MM.1S (cell line): ENCODE measurements at regions not wholly inside any gene's neighbourhood (a gene's known extent, or its start where the extent isn't known, plus 50 kb on each side); places are given as distances from the start of the nearest gene placed in this dataset.

ENCODE experiments used
- DNase-seq: peaks from one replicate; pipeline ENCODE4 v3.0.0-alpha.2; 2015
- H2AFZ ChIP-seq: fragments of 300-600 bp; sonication (generic); 2 replicates; pipeline ENCODE4 v1.6.0; 2016; ENCODE audit warnings: antibody characterized with exemption, low read length
- H3F3A ChIP-seq: fragments of 300-600 bp; sonication (generic); 2 replicates; pipeline ENCODE4 v1.6.1; 2016; ENCODE audit warnings: mild to moderate bottlenecking, antibody characterized with exemption, low read length, moderate library complexity, mixed read lengths; ENCODE audit not compliant: insufficient read depth
- H3K27ac ChIP-seq: fragments of 300-600 bp; sonication (generic); 2 replicates; pipeline ENCODE4 v1.5.1; 2016; ENCODE audit warnings: mild to moderate bottlenecking, low read length
- H3K27me3 ChIP-seq: fragments of 300-600 bp; sonication (generic); replicated peaks from 2 replicates; pipeline ENCODE4 v1.6.0; 2016; ENCODE audit warnings: low read length; ENCODE audit not compliant: insufficient read depth
- H3K36me3 ChIP-seq: fragments of 300-600 bp; sonication (generic); replicated peaks from 2 replicates; pipeline ENCODE4 v1.6.1; 2016; ENCODE audit warnings: mild to moderate bottlenecking, low read length, mixed read lengths; ENCODE audit not compliant: insufficient read depth
- H3K4me1 ChIP-seq: fragments of 300-600 bp; sonication (generic); 2 replicates; pipeline ENCODE4 v1.6.1; 2016; ENCODE audit warnings: low read length, mixed read lengths
- H3K4me2 ChIP-seq: fragments of 300-600 bp; sonication (generic); 2 replicates; pipeline ENCODE4 v1.6.0; 2016; ENCODE audit warnings: low read depth, low read length
- H3K4me3 ChIP-seq: fragments of 300-600 bp; sonication (generic); 2 replicates; pipeline ENCODE4 v1.5.1; 2016; ENCODE audit warnings: low read length, mixed read lengths
- H3K79me2 ChIP-seq: fragments of 300-600 bp; sonication (generic); 2 replicates; pipeline ENCODE4 v1.6.1; 2016; ENCODE audit warnings: mixed run types, low read length, mixed read lengths
- H3K9ac ChIP-seq: fragments of 300-600 bp; sonication (generic); 2 replicates; pipeline ENCODE4 v1.6.1; 2016; ENCODE audit warnings: low read length, mixed read lengths
- H3K9me2 ChIP-seq: fragments of 300-600 bp; sonication (generic); replicated peaks from 2 replicates; pipeline ENCODE4 v1.6.1; 2016; ENCODE audit warnings: mild to moderate bottlenecking, low read length, mixed read lengths; ENCODE audit not compliant: insufficient read depth
- H3K9me3 ChIP-seq: fragments of 300-600 bp; sonication (generic); replicated peaks from 2 replicates; pipeline ENCODE4 v1.6.1; 2016; ENCODE audit warnings: mild to moderate bottlenecking, low read length, mixed read lengths; ENCODE audit not compliant: insufficient read depth
- H4K20me1 ChIP-seq: fragments of 300-600 bp; sonication (generic); 2 replicates; pipeline ENCODE4 v1.6.1; 2016; ENCODE audit warnings: mild to moderate bottlenecking, low read length, moderate library complexity, mixed read lengths; ENCODE audit not compliant: insufficient read depth
- EZH2 ChIP-seq: fragments of 300-600 bp; sonication (generic); optimal IDR thresholded peaks from 2 replicates; pipeline ENCODE3; 2017; ENCODE audit warnings: low read depth, mild to moderate bottlenecking, antibody characterized with exemption, low read length, mixed read lengths
- EZH2phosphoT487 ChIP-seq: fragments of 300-600 bp; sonication (generic); IDR thresholded peaks from 2 replicates; pipeline ENCODE4 v1.6.1; 2018; ENCODE audit warnings: antibody characterized with exemption, low read length
- TF ChIP-seq, protein P1 (sequence below): fragments of 300-600 bp; sonication (generic); IDR thresholded peaks from 2 replicates; pipeline ENCODE4 v1.5.1; 2016; ENCODE audit warnings: antibody characterized with exemption, low read length, mixed read lengths

DNA sequence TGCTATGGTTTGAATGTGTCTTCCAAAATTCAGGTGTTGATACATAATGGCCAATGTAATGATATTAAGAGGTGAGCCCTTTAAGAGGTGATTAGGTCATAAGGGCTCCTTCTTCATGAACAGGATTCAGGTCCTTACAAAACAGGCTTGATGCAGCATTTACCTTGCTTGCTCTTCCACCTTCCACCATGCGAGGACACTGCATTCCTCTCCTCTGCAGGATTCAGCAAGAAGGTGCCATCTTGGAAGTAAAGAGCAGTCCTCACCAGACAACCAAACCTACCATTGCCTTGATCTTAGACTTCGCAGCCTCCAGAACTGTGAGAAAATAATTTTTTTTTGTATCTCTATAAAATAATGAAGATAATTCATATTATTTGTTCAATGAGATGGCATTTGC, 314.0 kb upstream of the SMARCA2 start:
- Histone ChIP-seq H3K4me3 (no peak overlapping the region), H3K79me2 (no peaks in the 10 kb centered on the region), H3K4me1 (no peaks in the 10 kb centered on the region), H3K36me3 (no peaks in the 10 kb centered on the region), H3K9ac (no peak overlapping the region), H3K9me2 (no peaks in the 10 kb centered on the region), H3K27ac (no peak overlapping the region), H3F3A (no peaks in the 10 kb centered on the region), H3K4me2 (no peak overlapping the region), H3K27me3 (no peaks in the 10 kb centered on the region), H2AFZ (no peak overlapping the region), H4K20me1 (no peaks in the 10 kb centered on the region), H3K9me3 (no peaks in the 10 kb centered on the region)
- no peak for DNase-seq
- TF ChIP-seq, protein P1, sequence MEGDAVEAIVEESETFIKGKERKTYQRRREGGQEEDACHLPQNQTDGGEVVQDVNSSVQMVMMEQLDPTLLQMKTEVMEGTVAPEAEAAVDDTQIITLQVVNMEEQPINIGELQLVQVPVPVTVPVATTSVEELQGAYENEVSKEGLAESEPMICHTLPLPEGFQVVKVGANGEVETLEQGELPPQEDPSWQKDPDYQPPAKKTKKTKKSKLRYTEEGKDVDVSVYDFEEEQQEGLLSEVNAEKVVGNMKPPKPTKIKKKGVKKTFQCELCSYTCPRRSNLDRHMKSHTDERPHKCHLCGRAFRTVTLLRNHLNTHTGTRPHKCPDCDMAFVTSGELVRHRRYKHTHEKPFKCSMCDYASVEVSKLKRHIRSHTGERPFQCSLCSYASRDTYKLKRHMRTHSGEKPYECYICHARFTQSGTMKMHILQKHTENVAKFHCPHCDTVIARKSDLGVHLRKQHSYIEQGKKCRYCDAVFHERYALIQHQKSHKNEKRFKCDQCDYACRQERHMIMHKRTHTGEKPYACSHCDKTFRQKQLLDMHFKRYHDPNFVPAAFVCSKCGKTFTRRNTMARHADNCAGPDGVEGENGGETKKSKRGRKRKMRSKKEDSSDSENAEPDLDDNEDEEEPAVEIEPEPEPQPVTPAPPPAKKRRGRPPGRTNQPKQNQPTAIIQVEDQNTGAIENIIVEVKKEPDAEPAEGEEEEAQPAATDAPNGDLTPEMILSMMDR: no peak
- TF ChIP-seq EZH2 (no peak), EZH2phosphoT487 (no peak)

DNA sequence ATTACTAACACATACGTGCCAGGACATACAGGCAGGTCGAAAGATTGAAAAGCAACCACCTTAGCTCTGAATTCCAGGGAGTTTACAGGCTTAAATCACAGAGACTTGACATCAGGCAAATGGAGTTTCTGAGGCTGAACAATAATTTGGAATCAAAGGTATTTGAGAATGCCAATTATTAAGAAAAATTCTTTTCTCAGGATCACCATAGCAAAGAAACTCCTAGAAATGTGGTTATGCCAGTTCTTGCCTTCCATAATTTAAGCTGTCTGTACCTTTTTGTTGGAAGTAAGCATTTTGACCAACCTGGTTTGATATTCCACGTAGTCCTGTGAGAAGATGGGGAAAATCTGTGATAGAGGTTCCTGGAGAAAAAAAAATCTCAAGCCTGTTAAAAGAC, 312.4 kb upstream of the SMARCA2 start:
- H2AFZ ChIP-seq: no peak overlapping the region
- TF ChIP-seq, protein P1: no peak
- TF ChIP-seq EZH2: no peak
- no peaks in the 10 kb centered on the region for H3K36me3 ChIP-seq
- H3K9ac ChIP-seq: no peak overlapping the region
- H4K20me1 ChIP-seq: no peaks in the 10 kb centered on the region
- no peaks in the 10 kb centered on the region for H3K9me2 ChIP-seq
- no peak overlapping the region for H3K27ac ChIP-seq
- no peak overlapping the region for H3K4me2 ChIP-seq
- H3F3A ChIP-seq: no peaks in the 10 kb centered on the region
- no peaks in the 10 kb centered on the region for H3K79me2 ChIP-seq
- H3K4me1 ChIP-seq: no peaks in the 10 kb centered on the region
- no peak for DNase-seq
- H3K4me3 ChIP-seq: no peak overlapping the region
- H3K9me3 ChIP-seq: no peaks in the 10 kb centered on the region
- H3K27me3 ChIP-seq: no peaks in the 10 kb centered on the region

DNA sequence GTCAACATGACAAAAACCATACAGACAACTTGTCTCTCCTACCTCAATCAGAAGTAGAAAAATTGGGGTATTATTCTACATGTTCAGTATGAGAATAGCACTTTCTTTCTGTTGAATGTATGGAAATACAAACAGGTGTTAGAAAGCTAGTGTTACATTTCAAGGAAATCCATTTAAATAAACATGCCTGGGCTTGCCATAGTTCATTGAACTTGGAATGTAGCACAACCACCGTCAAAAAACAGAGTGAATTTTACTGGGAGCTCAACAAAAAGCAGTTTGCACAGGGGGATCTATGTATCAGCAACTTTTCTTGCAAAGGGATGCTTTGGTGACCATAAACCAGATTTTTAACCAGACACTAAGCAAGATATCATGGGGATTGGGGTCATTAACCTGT, 307.9 kb upstream of the SMARCA2 start:
- Histone ChIP-seq H3K9me3 (no peaks in the 10 kb centered on the region), H3K4me1 (no peaks in the 10 kb centered on the region), H3K9me2 (no peaks in the 10 kb centered on the region), H3F3A (no peaks in the 10 kb centered on the region), H4K20me1 (no peaks in the 10 kb centered on the region), H3K27ac (no peak overlapping the region), H3K79me2 (no peaks in the 10 kb centered on the region), H3K4me2 (no peak overlapping the region), H3K27me3 (no peaks in the 10 kb centered on the region), H2AFZ (no peak overlapping the region), H3K36me3 (no peaks in the 10 kb centered on the region), H3K4me3 (no peak overlapping the region), H3K9ac (no peak overlapping the region)
- TF ChIP-seq EZH2 (no peak), EZH2phosphoT487 (no peak)
- TF ChIP-seq, protein P1: no peak
- DNase-seq: no peak

DNA sequence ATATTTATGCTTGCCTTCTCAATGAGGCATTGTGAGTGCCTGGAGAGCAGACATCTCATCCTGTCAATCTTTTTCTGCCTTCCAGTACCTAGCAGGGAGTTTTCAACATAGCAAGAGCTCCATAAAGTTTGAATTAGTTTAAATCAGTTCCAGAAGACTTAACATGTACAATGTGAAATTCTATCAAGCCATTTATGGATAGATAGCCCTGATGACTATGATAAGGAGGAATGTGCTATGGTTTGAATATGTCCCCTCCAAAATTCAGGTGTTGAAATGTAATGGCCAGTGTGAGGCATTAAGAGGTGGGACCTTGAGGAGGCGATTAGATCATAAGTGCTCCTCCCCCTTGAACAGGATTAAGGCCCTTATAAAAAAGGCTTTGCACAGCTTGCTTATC, 306.9 kb upstream of the SMARCA2 start:
- no peaks in the 10 kb centered on the region for H3K9me2 ChIP-seq
- H2AFZ ChIP-seq: no peak overlapping the region
- H3K9me3 ChIP-seq: no peaks in the 10 kb centered on the region
- H3K4me2 ChIP-seq: no peak overlapping the region
- H3K9ac ChIP-seq: no peak overlapping the region
- H3K4me1 ChIP-seq: no peaks in the 10 kb centered on the region
- no peaks in the 10 kb centered on the region for H3K79me2 ChIP-seq
- H3K4me3 ChIP-seq: no peak overlapping the region
- H4K20me1 ChIP-seq: no peaks in the 10 kb centered on the region
- H3K27ac ChIP-seq: no peak overlapping the region
- no peak for DNase-seq
- H3K36me3 ChIP-seq: no peaks in the 10 kb centered on the region
- H3F3A ChIP-seq: no peaks in the 10 kb centered on the region
- TF ChIP-seq, protein P1: no peak
- no peak for TF ChIP-seq EZH2
- TF ChIP-seq EZH2phosphoT487: no peak
- H3K27me3 ChIP-seq: no peaks in the 10 kb centered on the region
